Skeletal muscle cell (primary cell): ENCODE measurements at regions not wholly inside any gene's neighbourhood (a gene's known extent, or its start where the extent isn't known, plus 50 kb on each side); places are given as distances from the start of the nearest gene placed in this dataset.

Experiments used
- DNase-seq: peaks from one replicate; pipeline ENCODE4 v3.0.0-alpha.2; 2010; ENCODE audit warnings: low read depth
- H3K4me3 ChIP-seq: 2 replicates; pipeline ENCODE4 v1.5.1; 2011; ENCODE audit warnings: low read depth, mild to moderate bottlenecking, control low read depth, low read length, moderate library complexity

GRCh38 chr1:24996983-24997893 is 67.2 kb upstream of the RUNX3 start:
- no peak for DNase-seq
- no peak overlapping the region for H3K4me3 ChIP-seq

- no peak for DNase-seq
Observed at GRCh38 chr1:24996456-24996855, 66.4 kb upstream of the RUNX3 start.

GRCh38 chr1:24995661-24996060 is 65.6 kb upstream of the RUNX3 start:
- no peak overlapping the region for H3K4me3 ChIP-seq
- DNase-seq: no peak

More at GRCh38 chr1:24996456-24996855, 66.4 kb upstream of the RUNX3 start:
- no peak overlapping the region for H3K4me3 ChIP-seq

- no peak for DNase-seq
- H3K4me3 ChIP-seq: no peak overlapping the region
Observed at GRCh38 chr1:24995140-24995539, 65.1 kb upstream of the RUNX3 start.

GRCh38 chr1:24993871-24994580 is 64.0 kb upstream of the RUNX3 start:
- no peak for DNase-seq
- H3K4me3 ChIP-seq: no peak overlapping the region

GRCh38 chr1:24992761-24993211 is 62.7 kb upstream of the RUNX3 start:
- no peak overlapping the region for H3K4me3 ChIP-seq
- DNase-seq: no peak

- H3K4me3 ChIP-seq: no peak overlapping the region
- DNase-seq: no peak
Observed at GRCh38 chr1:24992124-24992760, 62.2 kb upstream of the RUNX3 start.

- no peak for DNase-seq
- H3K4me3 ChIP-seq: no peak overlapping the region
Observed at GRCh38 chr1:24991697-24992096, 61.6 kb upstream of the RUNX3 start.

- no peak for DNase-seq
- H3K4me3 ChIP-seq: no peak overlapping the region
Observed at GRCh38 chr1:24990779-24991641, 60.9 kb upstream of the RUNX3 start.

- no peak overlapping the region for H3K4me3 ChIP-seq
- no peak for DNase-seq
Observed at GRCh38 chr1:24990136-24990535, 60.1 kb upstream of the RUNX3 start.

GRCh38 chr1:24989082-24989481 is 59.0 kb upstream of the RUNX3 start:
- no peak overlapping the region for H3K4me3 ChIP-seq
- no peak for DNase-seq

- no peak for DNase-seq
- no peak overlapping the region for H3K4me3 ChIP-seq
Observed at GRCh38 chr1:24988558-24988912, 58.5 kb upstream of the RUNX3 start.

- DNase-seq: no peak
- no peak overlapping the region for H3K4me3 ChIP-seq
Observed at GRCh38 chr1:24987875-24988557, 57.9 kb upstream of the RUNX3 start.

GRCh38 chr1:24987424-24987823 is 57.3 kb upstream of the RUNX3 start:
- DNase-seq: no peak

GRCh38 chr1:24986372-24986965 is 56.4 kb upstream of the RUNX3 start:
- DNase-seq: no peak

More at GRCh38 chr1:24987424-24987823, 57.3 kb upstream of the RUNX3 start:
- no peak overlapping the region for H3K4me3 ChIP-seq

GRCh38 chr1:24985737-24986136 is 55.7 kb upstream of the RUNX3 start:
- no peak overlapping the region for H3K4me3 ChIP-seq
- no peak for DNase-seq

More at GRCh38 chr1:24986372-24986965, 56.4 kb upstream of the RUNX3 start:
- H3K4me3 ChIP-seq: no peak overlapping the region

- H3K4me3 ChIP-seq: no peak overlapping the region
- DNase-seq: no peak
Observed at GRCh38 chr1:24984800-24985522, 54.9 kb upstream of the RUNX3 start.

- no peak for DNase-seq
- H3K4me3 ChIP-seq: no peak overlapping the region
Observed at GRCh38 chr1:24984300-24984699, 54.2 kb upstream of the RUNX3 start.
